HCT116 (cell line): ENCODE measurements at regions not wholly inside any gene's neighbourhood (a gene's known extent, or its start where the extent isn't known, plus 50 kb on each side); places are given as distances from the start of the nearest gene placed in this dataset.
"Not testable (repeated sequence)": the region's sequence is repeated elsewhere in the genome, so short reads cannot be mapped to it uniquely, and the experiment has no call there.

Experiments used
- ATAC-seq: fragments of 200-7000 bp; cut with Tn5 transposase; 2 replicates; pipeline ENCODE4 v1.9.1; 2020; ENCODE audit warnings: mild to moderate bottlenecking, moderate library complexity
- BruUV-seq: library from RNA; stranded (reverse); fragments of 400-500 nt; replicated peaks from 2 replicates; lab custom pipeline; 2021; lab: Mats Ljungman, UMichigan
- CTCF ChIA-PET: fragments of 300-600 bp; sonication (Branson Sonifier 250); formaldehyde crosslinking; loops from one replicate; lab custom pipeline; 2021; ENCODE audit warnings: antibody characterized with exemption; lab: Charles Lee
- POLR2A ChIA-PET: fragments of 300-600, 350-600 bp; sonication (Branson Sonifier 250); formaldehyde crosslinking; loops from one replicate; lab custom pipeline; 2021; ENCODE audit warnings: antibody characterized with exemption; lab: Charles Lee
- RAD21 ChIA-PET, 2 experiments: fragments of 300-600 bp; sonication (Branson Sonifier 250); formaldehyde crosslinking; loops; one replicate each; lab custom pipeline; 2023; ENCODE audit warnings: low total read pairs in 2 of 2; ENCODE audit not compliant: uncharacterized antibody in 2 of 2, unreplicated experiment in 2 of 2, low non-redundant PET in 1 of 2; lab: Charles Lee
- DNase-seq: peaks from one replicate; pipeline ENCODE4 v3.0.0-alpha.2; 2010; ENCODE audit warnings: low read depth, low spot score
- H2AFZ ChIP-seq: fragments of 200-600 bp; shearing (Covaris generic), sonication (generic); 2 replicates; pipeline ENCODE4 v1.6.1; 2017; ENCODE audit warnings: low read depth, mixed run types, mixed read lengths, antibody characterized with exemption, low read length; ENCODE audit not compliant: poor library complexity, severe bottlenecking
- H3K27ac ChIP-seq: 2 replicates; pipeline ENCODE4 v1.5.1; 2012; ENCODE audit warnings: low read depth, low read length
- H3K27me3 ChIP-seq: fragments of 200-600 bp; sonication (generic); 2 replicates; pipeline ENCODE4 v1.6.1; 2016; ENCODE audit warnings: mixed run types, low read length, mixed read lengths; ENCODE audit not compliant: insufficient read depth
- H3K36me3 ChIP-seq, 2 experiments: fragments of 200-500 bp in 1 of 2; fragments of 200-600 bp in 1 of 2; sonication (Bioruptor generic) in 1 of 2; sonication (generic) in 1 of 2; 2 replicates each; pipeline versions ENCODE4 v1.5.1 to v1.6.1; 2014 to 2016; ENCODE audit warnings: low read length in 2 of 2, inconsistent platforms in 1 of 2, mixed read lengths in 1 of 2, mixed run types in 1 of 2; ENCODE audit not compliant: insufficient read depth in 2 of 2, control insufficient read depth in 1 of 2
- H3K4me1 ChIP-seq, 2 experiments: fragments of 200-600 bp in 1 of 2; sonication (generic) in 1 of 2; 2 replicates each; pipeline versions ENCODE4 v1.5.1 to v1.6.1; 2012 to 2017; ENCODE audit warnings: low read length in 2 of 2, inconsistent platforms in 1 of 2, mild to moderate bottlenecking in 1 of 2, mixed read lengths in 1 of 2, mixed run types in 1 of 2, moderate library complexity in 1 of 2; ENCODE audit not compliant: insufficient read depth in 2 of 2, control insufficient read depth in 1 of 2
- H3K4me2 ChIP-seq: fragments of 200-600 bp; sonication (generic); 2 replicates; pipeline ENCODE4 v1.6.1; 2017; ENCODE audit warnings: mixed run types, low read length, mixed read lengths
- H3K4me3 ChIP-seq, 2 experiments: fragments of 200-600 bp in 1 of 2; sonication (generic) in 1 of 2; replicated peaks in 1 of 2; 2 replicates each; pipeline ENCODE4 v1.5.1; 2011 to 2016; ENCODE audit warnings: low read length in 2 of 2, control low read depth in 1 of 2, low read depth in 1 of 2, mild to moderate bottlenecking in 1 of 2, mixed read lengths in 1 of 2, mixed run types in 1 of 2
- H3K79me2 ChIP-seq: fragments of 200-600 bp; sonication (generic); 2 replicates; pipeline ENCODE4 v1.6.1; 2017; ENCODE audit warnings: mild to moderate bottlenecking, mixed run types, low read length, moderate library complexity, mixed read lengths; ENCODE audit not compliant: insufficient read depth
- H3K9ac ChIP-seq: fragments of 200-600 bp; sonication (generic); 2 replicates; pipeline ENCODE4 v1.6.1; 2016; ENCODE audit warnings: low read length, mixed read lengths
- H3K9me2 ChIP-seq: fragments of 200-600 bp; sonication (generic), shearing (Covaris generic); 2 replicates; pipeline ENCODE4 v1.6.1; 2017; ENCODE audit warnings: mixed run types, mild to moderate bottlenecking, moderate library complexity; ENCODE audit not compliant: insufficient read depth
- H3K9me3 ChIP-seq, 2 experiments: fragments of 200-500 bp in 1 of 2; fragments of 200-600 bp in 1 of 2; sonication (Bioruptor generic) in 1 of 2; sonication (generic) in 1 of 2; 2 replicates each; pipeline ENCODE4 v1.6.1; 2014 to 2017; ENCODE audit warnings: low read length in 2 of 2, mixed read lengths in 2 of 2, inconsistent platforms in 1 of 2, low read depth in 1 of 2, mild to moderate bottlenecking in 1 of 2, mixed run types in 1 of 2, moderate library complexity in 1 of 2; ENCODE audit not compliant: control insufficient read depth in 1 of 2, insufficient read depth in 1 of 2
- H4K20me1 ChIP-seq: fragments of 200-600 bp; sonication (generic), shearing (Covaris generic); 2 replicates; pipeline ENCODE4 v1.6.1; 2017; ENCODE audit warnings: mixed run types, mild to moderate bottlenecking, moderate library complexity; ENCODE audit not compliant: insufficient read depth
- CBX3 ChIP-seq: IDR thresholded peaks from 2 replicates; pipeline ENCODE4 v1.6.1; 2012; ENCODE audit warnings: low read depth
- CEBPB ChIP-seq: IDR thresholded peaks from 2 replicates; pipeline ENCODE4 v1.6.1; 2012; ENCODE audit warnings: low read depth
- FOSL1 ChIP-seq: IDR thresholded peaks from 2 replicates; pipeline ENCODE4 v1.6.1; 2012; ENCODE audit warnings: low read depth
- JUND ChIP-seq: IDR thresholded peaks from 2 replicates; pipeline ENCODE4 v1.6.1; 2012
- SP1 ChIP-seq: IDR thresholded peaks from 2 replicates; pipeline ENCODE4 v1.6.1; 2012; ENCODE audit warnings: low read depth
- TCF7L2 ChIP-seq: IDR thresholded peaks from 2 replicates; pipeline ENCODE4 v1.7.0; 2011; ENCODE audit warnings: borderline replicate concordance, inconsistent platforms; ENCODE audit not compliant: insufficient read depth, insufficient read length; ENCODE audit errors: extremely low read depth
- YY1 ChIP-seq: IDR thresholded peaks from 2 replicates; pipeline ENCODE4 v1.6.1; 2011; ENCODE audit warnings: low read length, low read depth, moderate library complexity, mild to moderate bottlenecking; ENCODE audit not compliant: insufficient replicate concordance; ENCODE audit errors: extremely low read depth
- ZFX ChIP-seq: fragments of 450-650 bp; IDR thresholded peaks from 2 replicates; pipeline ENCODE4 v1.6.1; 2017
- ZNF274 ChIP-seq: fragments of 200-500 bp; sonication (Bioruptor generic); IDR thresholded peaks from 2 replicates; pipeline ENCODE4 v1.6.1; 2014; ENCODE audit warnings: mild to moderate bottlenecking, low read depth, low read length, inconsistent platforms
- intact Hi-C: fragments of 100-400 bp; cut with micrococcal nuclease; formaldehyde crosslinking; loops from 2 replicates; pipeline ENCODE4 v1.10.0; 2022
- TF ChIP-seq, protein P1 (sequence below): IDR thresholded peaks from 2 replicates; pipeline ENCODE4 v1.6.1; 2012
- TF ChIP-seq, protein P2 (sequence below): IDR thresholded peaks from 2 replicates; pipeline ENCODE4 v1.6.1; 2012
- TF ChIP-seq, protein P3 (sequence below): IDR thresholded peaks from 2 replicates; pipeline ENCODE4 v1.6.1; 2012; ENCODE audit warnings: low read depth

DNA sequence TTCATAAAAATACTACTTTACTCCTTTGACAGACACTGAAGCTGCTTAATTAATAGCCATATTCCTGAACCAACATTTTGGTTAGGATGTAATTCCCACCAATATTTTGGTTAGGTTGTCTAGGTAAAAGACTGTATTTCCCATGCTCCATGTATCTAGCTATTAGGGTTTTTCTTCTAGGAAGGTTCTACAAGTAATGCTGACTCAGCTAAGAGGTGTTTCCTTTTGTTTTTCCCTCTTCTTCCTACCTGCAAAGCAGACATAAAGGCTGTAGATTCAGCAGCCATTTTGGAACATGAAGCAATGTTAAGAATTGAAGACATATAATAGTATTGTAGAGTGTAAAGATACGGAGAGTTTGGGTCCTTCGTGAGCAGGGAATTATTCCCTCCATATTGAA, 115.3 kb downstream of the OR4C45 start:
- H2AFZ ChIP-seq, RAD21 ChIA-PET, H3K4me2 ChIP-seq, POLR2A ChIA-PET, H3K4me1 ChIP-seq, ATAC-seq, H3K4me3 ChIP-seq, H3K27me3 ChIP-seq, H3K79me2 ChIP-seq, DNase-seq, H3K36me3 ChIP-seq, H3K27ac ChIP-seq, H3K9ac ChIP-seq, CTCF ChIA-PET, H4K20me1 ChIP-seq, H3K9me2 ChIP-seq, intact Hi-C loops, BruUV-seq, H3K9me3 ChIP-seq: not testable (repeated sequence)

DNA sequence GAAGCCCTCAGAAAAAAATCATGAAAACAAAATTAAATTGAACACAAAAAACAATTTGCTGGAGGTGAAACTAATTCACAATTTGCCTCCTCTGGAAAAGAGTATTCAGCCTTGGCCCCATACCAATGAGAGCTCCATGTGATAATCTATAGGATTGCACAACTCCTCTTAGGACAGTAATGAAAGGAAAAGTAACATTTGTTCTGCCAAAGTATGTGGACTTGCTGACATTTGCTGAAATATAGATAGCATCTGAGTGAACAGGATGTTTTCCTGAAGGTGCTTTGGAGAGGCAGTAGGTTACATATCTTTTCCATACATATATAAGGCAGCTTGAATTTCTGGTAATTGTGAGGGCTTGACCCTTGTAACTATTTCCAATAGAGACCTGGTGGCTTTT, 122.8 kb downstream of the OR4C45 start:
- H3K36me3 ChIP-seq = no peaks in the 10 kb centered on the region
- intact Hi-C loops = no loop called here
- H3K9me3 ChIP-seq = peaks cover 5 to 7% of the 10 kb centered on the region in 2 experiments; a peak in 1 of 4 replicates
- H3K79me2 ChIP-seq = no peaks in the 10 kb centered on the region
- H3K4me3 ChIP-seq = no peak overlapping the region
- ChIA-PET POLR2A (no interaction called here), RAD21 (no interaction called here), CTCF (no interaction called here)
- no TSS peak for BruUV-seq
- H3K9me2 ChIP-seq = no peaks in the 10 kb centered on the region
- ATAC-seq (no peak), DNase-seq (no peak)
- H3K4me2 ChIP-seq = no peak overlapping the region
- no peak overlapping the region for H3K27ac ChIP-seq
- no peaks in the 10 kb centered on the region for H3K4me1 ChIP-seq
- TF ChIP-seq SP1 (no peak), TCF7L2 (no peak), ZFX (no peak), CEBPB (no peak), JUND (no peak), FOSL1 (no peak), CBX3 (no peak), YY1 (no peak), ZNF274 (no peak)
- TF ChIP-seq, protein P1, sequence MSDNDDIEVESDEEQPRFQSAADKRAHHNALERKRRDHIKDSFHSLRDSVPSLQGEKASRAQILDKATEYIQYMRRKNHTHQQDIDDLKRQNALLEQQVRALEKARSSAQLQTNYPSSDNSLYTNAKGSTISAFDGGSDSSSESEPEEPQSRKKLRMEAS = no peak
- TF ChIP-seq, protein P2, sequence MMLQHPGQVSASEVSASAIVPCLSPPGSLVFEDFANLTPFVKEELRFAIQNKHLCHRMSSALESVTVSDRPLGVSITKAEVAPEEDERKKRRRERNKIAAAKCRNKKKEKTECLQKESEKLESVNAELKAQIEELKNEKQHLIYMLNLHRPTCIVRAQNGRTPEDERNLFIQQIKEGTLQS = no peak
- TF ChIP-seq, protein P3, sequence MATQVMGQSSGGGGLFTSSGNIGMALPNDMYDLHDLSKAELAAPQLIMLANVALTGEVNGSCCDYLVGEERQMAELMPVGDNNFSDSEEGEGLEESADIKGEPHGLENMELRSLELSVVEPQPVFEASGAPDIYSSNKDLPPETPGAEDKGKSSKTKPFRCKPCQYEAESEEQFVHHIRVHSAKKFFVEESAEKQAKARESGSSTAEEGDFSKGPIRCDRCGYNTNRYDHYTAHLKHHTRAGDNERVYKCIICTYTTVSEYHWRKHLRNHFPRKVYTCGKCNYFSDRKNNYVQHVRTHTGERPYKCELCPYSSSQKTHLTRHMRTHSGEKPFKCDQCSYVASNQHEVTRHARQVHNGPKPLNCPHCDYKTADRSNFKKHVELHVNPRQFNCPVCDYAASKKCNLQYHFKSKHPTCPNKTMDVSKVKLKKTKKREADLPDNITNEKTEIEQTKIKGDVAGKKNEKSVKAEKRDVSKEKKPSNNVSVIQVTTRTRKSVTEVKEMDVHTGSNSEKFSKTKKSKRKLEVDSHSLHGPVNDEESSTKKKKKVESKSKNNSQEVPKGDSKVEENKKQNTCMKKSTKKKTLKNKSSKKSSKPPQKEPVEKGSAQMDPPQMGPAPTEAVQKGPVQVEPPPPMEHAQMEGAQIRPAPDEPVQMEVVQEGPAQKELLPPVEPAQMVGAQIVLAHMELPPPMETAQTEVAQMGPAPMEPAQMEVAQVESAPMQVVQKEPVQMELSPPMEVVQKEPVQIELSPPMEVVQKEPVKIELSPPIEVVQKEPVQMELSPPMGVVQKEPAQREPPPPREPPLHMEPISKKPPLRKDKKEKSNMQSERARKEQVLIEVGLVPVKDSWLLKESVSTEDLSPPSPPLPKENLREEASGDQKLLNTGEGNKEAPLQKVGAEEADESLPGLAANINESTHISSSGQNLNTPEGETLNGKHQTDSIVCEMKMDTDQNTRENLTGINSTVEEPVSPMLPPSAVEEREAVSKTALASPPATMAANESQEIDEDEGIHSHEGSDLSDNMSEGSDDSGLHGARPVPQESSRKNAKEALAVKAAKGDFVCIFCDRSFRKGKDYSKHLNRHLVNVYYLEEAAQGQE = no peak
- H3K9ac ChIP-seq = no peak overlapping the region
- no peaks in the 10 kb centered on the region for H3K27me3 ChIP-seq
- no peaks in the 10 kb centered on the region for H4K20me1 ChIP-seq
- no peak overlapping the region for H2AFZ ChIP-seq
